Gastroesophageal sphincter (tissue), 4 donors: ENCODE measurements at regions not wholly inside any gene's neighbourhood (a gene's known extent, or its start where the extent isn't known, plus 50 kb on each side); places are given as distances from the start of the nearest gene placed in this dataset.

Experiments
- ATAC-seq: fragments of 150-250 bp; one replicate; pipeline ENCODE4 v1.9.1; 2016; ENCODE audit warnings: mild to moderate bottlenecking, moderate library complexity
- H3K27ac ChIP-seq, 4 donors: fragments of 200-600 bp; sonication (generic) in 3 of 4; 1 replicate in 3 of 4; 2 replicates in 1 of 4; pipeline ENCODE4 v1.5.1; 2016 to 2019
- H3K27me3 ChIP-seq: fragments of 200-600 bp; sonication (generic); one replicate; pipeline ENCODE4 v1.5.1; 2019
- H3K36me3 ChIP-seq, 2 donors: fragments of 200-600 bp; sonication (generic); one replicate each; pipeline ENCODE4 v1.5.1; 2019; ENCODE audit warnings: control low read depth in 1 of 2
- H3K4me1 ChIP-seq, 3 donors: fragments of 200-600 bp; sonication (generic); 1 replicate in 2 of 3; 2 replicates in 1 of 3; pipeline ENCODE4 v1.5.1; 2016 to 2019; ENCODE audit warnings: control low read depth in 2 of 3
- H3K4me3 ChIP-seq, 2 donors: fragments of 200-600 bp; sonication (generic); one replicate each; pipeline ENCODE4 v1.5.1; 2019; ENCODE audit warnings: mild to moderate bottlenecking in 1 of 2, moderate library complexity in 1 of 2
- H3K9me3 ChIP-seq, 3 donors: fragments of 200-600 bp; sonication (generic); one replicate each; pipeline ENCODE4 v1.5.1; 2017 to 2019; ENCODE audit warnings: control low read depth in 2 of 3
- CTCF ChIP-seq, 4 experiments: fragments of 200-600 bp in 2 of 4; fragments of 450-650 bp in 2 of 4; sonication (generic) in 1 of 4; IDR thresholded peaks; one replicate each; pipeline ENCODE4 v1.5.1; 2017 to 2019; ENCODE audit warnings: antibody characterized with exemption in 4 of 4, mild to moderate bottlenecking in 2 of 4, moderate library complexity in 2 of 4
- EP300 ChIP-seq: sonication (generic); formaldehyde crosslinking; IDR thresholded peaks from one replicate; pipeline ENCODE4 v1.6.1; 2017; ENCODE audit warnings: antibody characterized with exemption, mild to moderate bottlenecking
- POLR2A ChIP-seq, 2 donors: fragments of 450-650 bp; IDR thresholded peaks; one replicate each; pipeline ENCODE4 v1.6.1; 2017; ENCODE audit warnings: antibody characterized with exemption in 2 of 2, mild to moderate bottlenecking in 2 of 2, moderate library complexity in 1 of 2
- POLR2AphosphoS5 ChIP-seq: sonication (generic); formaldehyde crosslinking; IDR thresholded peaks from one replicate; pipeline ENCODE4 v1.6.1; 2017; ENCODE audit warnings: antibody characterized with exemption
- WGBS, 2 donors: methylation state at CpG; one replicate each; pipeline ENCODE4 v1.1.5; 2018; ENCODE audit warnings: low coverage in 1 of 2; 5-methylcytosine and 5-hydroxymethylcytosine counted together

GRCh38 chr16:65641762-65642289, 520.0 kb upstream of the CDH11 start:
- ATAC-seq = no peak
- Histone ChIP-seq H3K4me1 (no peaks in the 10 kb centered on the region), H3K27me3 (no peaks in the 10 kb centered on the region), H3K4me3 (no peak overlapping the region), H3K27ac (no peak overlapping the region), H3K36me3 (no peaks in the 10 kb centered on the region), H3K9me3 (no peaks in the 10 kb centered on the region)
- WGBS, 2 donors = 91 to 97% methylated on average over 3 of the region's 3 CpGs
- TF ChIP-seq EP300 = no peak
- TF ChIP-seq CTCF (IDR thresholded peaks at IDR 0.05) = no peak

GRCh38 chr16:65641049-65641761, 519.3 kb upstream of the CDH11 start:
- Histone ChIP-seq H3K4me1 (no peaks in the 10 kb centered on the region), H3K27me3 (no peaks in the 10 kb centered on the region), H3K27ac (no peak overlapping the region), H3K9me3 (no peaks in the 10 kb centered on the region), H3K4me3 (no peak overlapping the region), H3K36me3 (no peaks in the 10 kb centered on the region)
- WGBS, 2 donors = 41 to 51% methylated on average over 3 of the region's 3 CpGs
- no peak for ATAC-seq
- TF ChIP-seq EP300 (no peak), POLR2A (IDR thresholded peaks at IDR 0.05) (no peak), POLR2AphosphoS5 (no peak), CTCF (IDR thresholded peaks at IDR 0.05) (no peak)

DNA sequence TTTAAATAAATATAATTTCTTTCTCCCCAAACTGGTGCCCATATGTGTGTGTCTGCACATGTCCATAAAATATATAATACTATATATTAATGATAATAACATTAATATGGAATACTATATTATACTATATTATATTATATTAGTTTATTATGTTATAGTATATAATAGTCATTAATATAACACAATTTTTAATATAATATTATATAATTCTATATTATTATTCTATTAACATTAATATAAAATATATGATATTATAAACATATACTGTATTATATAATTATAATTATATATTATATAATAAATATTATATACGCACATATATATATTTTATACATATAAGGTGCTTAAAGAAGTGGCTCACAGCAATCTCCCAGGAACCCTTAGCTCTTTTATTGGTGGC, 513.0 kb upstream of the CDH11 start:
- Histone ChIP-seq H3K4me3 (no peak overlapping the region), H3K36me3 (no peaks in the 10 kb centered on the region), H3K27me3 (peaks cover 6% of the 10 kb centered on the region), H3K9me3 (no peaks in the 10 kb centered on the region), H3K27ac (no peak overlapping the region), H3K4me1 (no peaks in the 10 kb centered on the region)
- no peak for TF ChIP-seq POLR2A (IDR thresholded peaks at IDR 0.05)
- TF ChIP-seq CTCF (IDR thresholded peaks at IDR 0.05) = no peak
- no peak for TF ChIP-seq EP300
- WGBS, 2 donors = 94 to 100% methylated on average over 1 of the region's 1 CpG
- ATAC-seq = no peak

- Histone ChIP-seq H3K4me1 (no peaks in the 10 kb centered on the region), H3K27me3 (peaks cover 6% of the 10 kb centered on the region), H3K36me3 (no peaks in the 10 kb centered on the region), H3K4me3 (no peak overlapping the region), H3K27ac (no peak overlapping the region), H3K9me3 (no peaks in the 10 kb centered on the region)
- WGBS, 2 donors = 59 to 88% methylated on average over 1 to 2 of the region's 5 CpGs
- ATAC-seq = no peak
- TF ChIP-seq POLR2A (IDR thresholded peaks at IDR 0.05) (no peak), CTCF (IDR thresholded peaks at IDR 0.05) (no peak)
Measured at GRCh38 chr16:65634291-65634690, 512.4 kb upstream of the CDH11 start.

- WGBS, 2 donors = 78 to 93% methylated on average over 2 of the region's 2 CpGs
- no peak for ATAC-seq
- Histone ChIP-seq H3K4me3 (no peak overlapping the region), H3K27me3 (no peaks in the 10 kb centered on the region), H3K9me3 (no peaks in the 10 kb centered on the region), H3K27ac (no peak overlapping the region), H3K36me3 (no peaks in the 10 kb centered on the region), H3K4me1 (no peaks in the 10 kb centered on the region)
- TF ChIP-seq POLR2AphosphoS5 (no peak), POLR2A (IDR thresholded peaks at IDR 0.05) (no peak)
Measured at GRCh38 chr16:65624666-65625065, 502.8 kb upstream of the CDH11 start.
